ENCODE measurements at regions not wholly inside any gene's neighbourhood (a gene's known extent, or its start where the extent isn't known, plus 50 kb on each side); places are given as distances from the start of the nearest gene placed in this dataset.

- no peak for TF ChIP-seq POLR2A (IDR thresholded peaks at IDR 0.05)
- TF ChIP-seq CTCF (IDR thresholded peaks at IDR 0.05), result no peak
These were observed 200.8 kb upstream of the PPP2R2D start for GRCh38 chr10:131700032-131700431.
